ENCODE measurements at regions not wholly inside any gene's neighbourhood (a gene's known extent, or its start where the extent isn't known, plus 50 kb on each side); places are given as distances from the start of the nearest gene placed in this dataset.

DNA sequence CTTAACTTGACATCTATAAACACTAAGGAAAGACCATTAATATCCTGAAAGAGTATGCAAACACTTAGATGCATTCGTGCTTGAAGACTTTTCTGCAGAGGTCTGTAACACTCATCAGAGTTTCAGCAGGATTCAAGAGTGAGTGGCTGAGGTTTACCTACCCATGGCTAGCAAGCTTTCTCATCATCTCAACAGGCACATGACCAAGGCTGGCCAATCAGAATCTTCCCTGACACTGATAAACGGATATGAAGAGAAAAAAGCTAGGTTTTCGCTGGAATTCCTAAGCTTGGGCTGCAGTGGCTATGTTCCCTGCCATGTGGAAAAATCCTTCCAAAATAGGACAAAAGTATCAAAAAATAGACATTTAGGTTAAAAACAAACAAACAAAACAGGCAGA lies 162.1 kb upstream of the USP15 start:
- TF ChIP-seq, protein P1, sequence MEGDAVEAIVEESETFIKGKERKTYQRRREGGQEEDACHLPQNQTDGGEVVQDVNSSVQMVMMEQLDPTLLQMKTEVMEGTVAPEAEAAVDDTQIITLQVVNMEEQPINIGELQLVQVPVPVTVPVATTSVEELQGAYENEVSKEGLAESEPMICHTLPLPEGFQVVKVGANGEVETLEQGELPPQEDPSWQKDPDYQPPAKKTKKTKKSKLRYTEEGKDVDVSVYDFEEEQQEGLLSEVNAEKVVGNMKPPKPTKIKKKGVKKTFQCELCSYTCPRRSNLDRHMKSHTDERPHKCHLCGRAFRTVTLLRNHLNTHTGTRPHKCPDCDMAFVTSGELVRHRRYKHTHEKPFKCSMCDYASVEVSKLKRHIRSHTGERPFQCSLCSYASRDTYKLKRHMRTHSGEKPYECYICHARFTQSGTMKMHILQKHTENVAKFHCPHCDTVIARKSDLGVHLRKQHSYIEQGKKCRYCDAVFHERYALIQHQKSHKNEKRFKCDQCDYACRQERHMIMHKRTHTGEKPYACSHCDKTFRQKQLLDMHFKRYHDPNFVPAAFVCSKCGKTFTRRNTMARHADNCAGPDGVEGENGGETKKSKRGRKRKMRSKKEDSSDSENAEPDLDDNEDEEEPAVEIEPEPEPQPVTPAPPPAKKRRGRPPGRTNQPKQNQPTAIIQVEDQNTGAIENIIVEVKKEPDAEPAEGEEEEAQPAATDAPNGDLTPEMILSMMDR (IDR thresholded peaks at IDR 0.05) = no peak
- TF ChIP-seq POLR2A (IDR thresholded peaks at IDR 0.05) (no peak), POLR2AphosphoS5 (IDR thresholded peaks at IDR 0.05) (no peak)

Data from breast epithelium (tissue), 3 donors.